ENCODE measurements at regions not wholly inside any gene's neighbourhood (a gene's known extent, or its start where the extent isn't known, plus 50 kb on each side); places are given as distances from the start of the nearest gene placed in this dataset.

DNA sequence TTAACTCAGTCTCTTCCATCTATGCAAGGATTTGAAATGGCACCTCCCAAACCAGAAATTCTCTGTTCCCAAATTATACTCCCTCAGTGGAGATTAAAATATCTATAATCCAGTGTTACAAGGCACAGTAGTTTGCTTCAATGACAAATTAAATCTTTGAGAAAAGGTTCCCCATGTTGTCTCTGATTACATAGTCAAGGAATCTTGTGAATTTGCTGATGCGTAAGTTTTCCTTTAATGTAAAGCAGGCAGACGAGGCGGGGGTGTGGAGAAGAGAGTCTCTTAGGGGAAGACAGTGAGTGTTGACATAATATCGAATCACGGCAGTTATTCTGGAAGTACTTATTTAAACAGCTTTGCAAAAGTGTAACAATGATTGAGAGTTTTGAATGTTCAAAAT is 236.4 kb upstream of the RARB start:
- TF ChIP-seq CTCF (conservative IDR thresholded peaks at IDR 0.05; ENCODE audit: low read depth in 2 of 2) (no peak), JUNB (IDR thresholded peaks at IDR 0.05; ENCODE audit: unreplicated experiment) (no peak), STAT1 (IDR thresholded peaks at IDR 0.05; ENCODE audit: unreplicated experiment) (no peak), POLR2AphosphoS5 (IDR thresholded peaks at IDR 0.05; ENCODE audit: low read depth) (no peak), EZH2 (IDR thresholded peaks at IDR 0.05; ENCODE audit: low read depth, unreplicated experiment) (no peak), EZH2phosphoT487 (IDR thresholded peaks at IDR 0.05; ENCODE audit: unreplicated experiment) (no peak), CREB1 (CRISPR knock-in tag; IDR thresholded peaks at IDR 0.05; ENCODE audit: low read depth) (no peak), ETS1 (IDR thresholded peaks at IDR 0.05) (no peak), NANOG (IDR thresholded peaks at IDR 0.05; ENCODE audit: borderline replicate concordance) (no peak)
- TF ChIP-seq, protein P1, sequence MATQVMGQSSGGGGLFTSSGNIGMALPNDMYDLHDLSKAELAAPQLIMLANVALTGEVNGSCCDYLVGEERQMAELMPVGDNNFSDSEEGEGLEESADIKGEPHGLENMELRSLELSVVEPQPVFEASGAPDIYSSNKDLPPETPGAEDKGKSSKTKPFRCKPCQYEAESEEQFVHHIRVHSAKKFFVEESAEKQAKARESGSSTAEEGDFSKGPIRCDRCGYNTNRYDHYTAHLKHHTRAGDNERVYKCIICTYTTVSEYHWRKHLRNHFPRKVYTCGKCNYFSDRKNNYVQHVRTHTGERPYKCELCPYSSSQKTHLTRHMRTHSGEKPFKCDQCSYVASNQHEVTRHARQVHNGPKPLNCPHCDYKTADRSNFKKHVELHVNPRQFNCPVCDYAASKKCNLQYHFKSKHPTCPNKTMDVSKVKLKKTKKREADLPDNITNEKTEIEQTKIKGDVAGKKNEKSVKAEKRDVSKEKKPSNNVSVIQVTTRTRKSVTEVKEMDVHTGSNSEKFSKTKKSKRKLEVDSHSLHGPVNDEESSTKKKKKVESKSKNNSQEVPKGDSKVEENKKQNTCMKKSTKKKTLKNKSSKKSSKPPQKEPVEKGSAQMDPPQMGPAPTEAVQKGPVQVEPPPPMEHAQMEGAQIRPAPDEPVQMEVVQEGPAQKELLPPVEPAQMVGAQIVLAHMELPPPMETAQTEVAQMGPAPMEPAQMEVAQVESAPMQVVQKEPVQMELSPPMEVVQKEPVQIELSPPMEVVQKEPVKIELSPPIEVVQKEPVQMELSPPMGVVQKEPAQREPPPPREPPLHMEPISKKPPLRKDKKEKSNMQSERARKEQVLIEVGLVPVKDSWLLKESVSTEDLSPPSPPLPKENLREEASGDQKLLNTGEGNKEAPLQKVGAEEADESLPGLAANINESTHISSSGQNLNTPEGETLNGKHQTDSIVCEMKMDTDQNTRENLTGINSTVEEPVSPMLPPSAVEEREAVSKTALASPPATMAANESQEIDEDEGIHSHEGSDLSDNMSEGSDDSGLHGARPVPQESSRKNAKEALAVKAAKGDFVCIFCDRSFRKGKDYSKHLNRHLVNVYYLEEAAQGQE (IDR thresholded peaks at IDR 0.05; ENCODE audit: unreplicated experiment), result no peak
